H1 (cell line): ENCODE measurements at regions not wholly inside any gene's neighbourhood (a gene's known extent, or its start where the extent isn't known, plus 50 kb on each side); places are given as distances from the start of the nearest gene placed in this dataset.

Source experiments
- CTCF ChIA-PET: fragments of 300-600 bp; sonication (Branson Sonifier 250); formaldehyde crosslinking; loops from one replicate; lab custom pipeline; 2021; ENCODE audit not compliant: partially characterized antibody; lab: Charles Lee
- POLR2A ChIA-PET: fragments of 300-600 bp; sonication (Branson Sonifier 250); formaldehyde crosslinking; loops from one replicate; lab custom pipeline; 2021; ENCODE audit warnings: inconsistent platforms; ENCODE audit not compliant: partially characterized antibody; lab: Charles Lee
- DNase-seq, 2 experiments: peaks; one replicate each; pipeline versions ENCODE4 v3.0.0 to v3.0.0-alpha.2; 2010 to 2022; ENCODE audit warnings: low spot score in 2 of 2, low read depth in 1 of 2, mixed read lengths in 1 of 2
- FAIRE-seq: peaks from 2 replicates; lab custom pipeline; 2011; peaks lifted over from hg19 to GRCh38; lab: Jason Lieb, UNC
- H2AFZ ChIP-seq: 2 replicates; pipeline ENCODE4 v1.8.1; 2012; ENCODE audit warnings: low read length, inconsistent platforms
- H2AK5ac ChIP-seq: 2 replicates; pipeline ENCODE4 v1.6.1; 2013; ENCODE audit warnings: low read depth, low read length
- H2BK120ac ChIP-seq: replicated peaks from 2 replicates; pipeline ENCODE3; 2013; ENCODE audit warnings: low read depth, low read length, inconsistent platforms
- H2BK12ac ChIP-seq: 2 replicates; pipeline ENCODE4 v1.6.1; 2013; ENCODE audit warnings: low read depth, low read length
- H2BK15ac ChIP-seq: 2 replicates; pipeline ENCODE4 v1.6.1; 2013; ENCODE audit warnings: low read length
- H2BK20ac ChIP-seq: 2 replicates; pipeline ENCODE4 v1.6.1; 2013; ENCODE audit warnings: low read length
- H2BK5ac ChIP-seq: 2 replicates; pipeline ENCODE4 v1.6.1; 2013; ENCODE audit warnings: low read depth, low read length
- H3K14ac ChIP-seq: 2 replicates; pipeline ENCODE4 v1.6.1; 2013; ENCODE audit warnings: inconsistent platforms; ENCODE audit not compliant: insufficient read length
- H3K18ac ChIP-seq: 2 replicates; pipeline ENCODE4 v1.6.1; 2013; ENCODE audit warnings: low read length; ENCODE audit errors: extremely low read depth
- H3K23ac ChIP-seq: 2 replicates; pipeline ENCODE4 v1.6.1; 2013; ENCODE audit warnings: inconsistent platforms; ENCODE audit not compliant: insufficient read length
- H3K23me2 ChIP-seq: 2 replicates; pipeline ENCODE4 v1.6.1; 2013; ENCODE audit warnings: low read depth, low read length
- H3K27ac ChIP-seq: 2 replicates; pipeline ENCODE4 v1.6.1; 2011; ENCODE audit warnings: low read depth, low read length, inconsistent platforms
- H3K27me3 ChIP-seq, 4 experiments: replicated peaks in 1 of 4; 1 replicate in 1 of 4; 2 replicates in 3 of 4; pipeline versions ENCODE4 v1.6.1 to v1.8.1; 2011 to 2013; ENCODE audit warnings: low read length in 3 of 4, mild to moderate bottlenecking in 3 of 4, inconsistent platforms in 2 of 4, mixed read lengths in 2 of 4, moderate library complexity in 1 of 4; ENCODE audit not compliant: control insufficient read depth in 3 of 4, insufficient read depth in 3 of 4; ENCODE audit errors: extremely low read depth in 1 of 4
- H3K36me3 ChIP-seq, 4 experiments: 2 replicates each; pipeline versions ENCODE4 v1.6.1 to v1.8.1; 2011 to 2013; ENCODE audit warnings: mild to moderate bottlenecking in 4 of 4, low read length in 3 of 4, moderate library complexity in 2 of 4, control low read depth in 1 of 4, inconsistent platforms in 1 of 4; ENCODE audit not compliant: insufficient read depth in 4 of 4, control insufficient read depth in 2 of 4
- H3K4ac ChIP-seq: replicated peaks from 2 replicates; pipeline ENCODE3; 2013; ENCODE audit warnings: low read length, low read depth, mixed read lengths, inconsistent platforms; ENCODE audit not compliant: insufficient read length
- H3K4me1 ChIP-seq, 4 experiments: replicated peaks in 1 of 4; 1 replicate in 1 of 4; 2 replicates in 3 of 4; pipeline versions ENCODE4 v1.6.1 to v1.8.1; 2011 to 2013; ENCODE audit warnings: low read length in 3 of 4, inconsistent platforms in 2 of 4, mixed read lengths in 1 of 4; ENCODE audit not compliant: insufficient read depth in 4 of 4, control insufficient read depth in 3 of 4
- H3K4me2 ChIP-seq, 2 experiments: 2 replicates each; pipeline versions ENCODE4 v1.6.1 to v1.8.1; 2011 to 2013; ENCODE audit warnings: low read depth in 2 of 2, low read length in 2 of 2, control low read depth in 1 of 2, inconsistent platforms in 1 of 2, mild to moderate bottlenecking in 1 of 2; ENCODE audit not compliant: insufficient read depth in 1 of 2
- H3K4me3 ChIP-seq, 4 experiments: fragments of 200-600, 300-600 bp in 1 of 4; sonication (generic), shearing (Covaris generic), sonication (Bioruptor Twin) in 1 of 4; 2 replicates each; pipeline versions ENCODE4 v1.5.1 to v1.8.1; 2011 to 2016; ENCODE audit warnings: low read length in 4 of 4, low read depth in 3 of 4, control low read depth in 2 of 4, inconsistent platforms in 2 of 4, mild to moderate bottlenecking in 2 of 4, mixed read lengths in 1 of 4, moderate library complexity in 1 of 4; ENCODE audit not compliant: insufficient read depth in 2 of 4; ENCODE audit errors: extremely low read depth in 1 of 4
- H3K56ac ChIP-seq: replicated peaks from 2 replicates; pipeline ENCODE3; 2013; ENCODE audit warnings: low read depth, mild to moderate bottlenecking, mixed read lengths, low read length, inconsistent platforms; ENCODE audit not compliant: insufficient read length
- H3K79me1 ChIP-seq: 2 replicates; pipeline ENCODE4 v1.6.1; 2013; ENCODE audit warnings: low read depth, low read length, control low read depth
- H3K79me2 ChIP-seq, 2 experiments: 2 replicates each; pipeline versions ENCODE4 v1.6.1 to v1.8.1; 2012 to 2013; ENCODE audit warnings: low read length in 2 of 2, mild to moderate bottlenecking in 2 of 2, inconsistent platforms in 1 of 2; ENCODE audit not compliant: insufficient read depth in 2 of 2, control insufficient read depth in 1 of 2
- H3K9ac ChIP-seq, 4 experiments: replicated peaks in 1 of 4; 1 replicate in 1 of 4; 2 replicates in 3 of 4; pipeline versions ENCODE4 v1.6.1 to v1.8.1; 2011 to 2013; ENCODE audit warnings: low read depth in 3 of 4, low read length in 3 of 4, control low read depth in 2 of 4, mild to moderate bottlenecking in 2 of 4, moderate library complexity in 2 of 4, inconsistent platforms in 1 of 4; ENCODE audit errors: extremely low read depth in 1 of 4
- H3K9me3 ChIP-seq, 2 experiments: 2 replicates each; pipeline versions ENCODE4 v1.6.1 to v1.8.1; 2012 to 2013; ENCODE audit warnings: mild to moderate bottlenecking in 2 of 2, moderate library complexity in 2 of 2, control low read depth in 1 of 2, inconsistent platforms in 1 of 2, low read depth in 1 of 2, low read length in 1 of 2, mixed read lengths in 1 of 2; ENCODE audit not compliant: insufficient read depth in 2 of 2
- H4K20me1 ChIP-seq, 2 experiments: replicated peaks in 1 of 2; 2 replicates each; pipeline versions ENCODE3 to v1.8.1; 2011 to 2013; ENCODE audit warnings: inconsistent platforms in 2 of 2, low read length in 2 of 2, mild to moderate bottlenecking in 1 of 2; ENCODE audit not compliant: insufficient read depth in 2 of 2, control insufficient read depth in 1 of 2
- H4K5ac ChIP-seq: 2 replicates; pipeline ENCODE4 v1.6.1; 2013; ENCODE audit warnings: low read length, low read depth, mixed read lengths, inconsistent platforms; ENCODE audit not compliant: insufficient read length
- H4K8ac ChIP-seq: 2 replicates; pipeline ENCODE4 v1.8.0; 2013; ENCODE audit warnings: mild to moderate bottlenecking, moderate library complexity, low read length, inconsistent platforms; ENCODE audit not compliant: insufficient read depth; ENCODE audit errors: extremely low read depth
- H4K91ac ChIP-seq: replicated peaks from 2 replicates; pipeline ENCODE3; 2013; ENCODE audit warnings: low read length, mixed read lengths, inconsistent platforms; ENCODE audit not compliant: insufficient read length
- ATF3 ChIP-seq: IDR thresholded peaks from 2 replicates; pipeline ENCODE4 v1.6.1; 2011; ENCODE audit warnings: low read depth, mild to moderate bottlenecking, low read length; ENCODE audit not compliant: insufficient read depth
- BCL11A ChIP-seq, 2 experiments: IDR thresholded peaks; one replicate each; pipeline ENCODE4 v1.6.1; 2011; ENCODE audit warnings: low read depth in 2 of 2, low read length in 2 of 2, mild to moderate bottlenecking in 2 of 2
- CTBP2 ChIP-seq: IDR thresholded peaks from 2 replicates; pipeline ENCODE4 v1.7.0; 2011; ENCODE audit warnings: borderline replicate concordance, mild to moderate bottlenecking, moderate library complexity, mixed read lengths, low read length; ENCODE audit not compliant: insufficient read depth, insufficient read length
- EZH2 ChIP-seq: fragments of 200-600 bp; sonication (generic); IDR thresholded peaks from 2 replicates; pipeline ENCODE4 v1.7.1; 2012; ENCODE audit warnings: low read depth, mild to moderate bottlenecking, moderate library complexity, low read length, inconsistent platforms; ENCODE audit not compliant: severe bottlenecking
- JUND ChIP-seq: IDR thresholded peaks from 2 replicates; pipeline ENCODE4 v1.6.1; 2011; ENCODE audit warnings: mild to moderate bottlenecking, improper control_type of control experiment, low read length
- SAP30 ChIP-seq: fragments of 300-600 bp; sonication (generic); IDR thresholded peaks from 2 replicates; pipeline ENCODE4 v1.7.1; 2012; ENCODE audit warnings: low read length, moderate library complexity, mild to moderate bottlenecking, inconsistent platforms; ENCODE audit not compliant: insufficient read depth, insufficient replicate concordance
- SIN3A ChIP-seq, 2 experiments: IDR thresholded peaks in 1 of 2; conservative IDR thresholded peaks in 1 of 2; 2 replicates each; pipeline ENCODE4 v1.6.1; 2011 to 2012; ENCODE audit warnings: low read length in 2 of 2, improper control_type of control experiment in 1 of 2, low read depth in 1 of 2, mild to moderate bottlenecking in 1 of 2
- SIX5 ChIP-seq: IDR thresholded peaks from 2 replicates; pipeline ENCODE4 v1.6.1; 2011; ENCODE audit warnings: mild to moderate bottlenecking, low read depth, low read length
- TAF7 ChIP-seq: optimal IDR thresholded peaks from 2 replicates; pipeline ENCODE3; 2011; ENCODE audit warnings: low read depth, mild to moderate bottlenecking, inconsistent platforms, low read length, moderate library complexity, borderline replicate concordance
- USF2 ChIP-seq: IDR thresholded peaks from 2 replicates; pipeline ENCODE4 v1.6.1; 2011; ENCODE audit warnings: low read length, improper control_type of control experiment
- WGBS, 2 experiments: shearing (Covaris generic) in 1 of 2; methylation state at CpG; one replicate each; pipeline versions ENCODE4 v1.1.6 to v1.1.7; 2013 to 2015; ENCODE audit warnings: low lambda C conversion rate in 2 of 2, mixed read lengths in 2 of 2, inconsistent platforms in 1 of 2, low coverage in 1 of 2, missing lambda C conversion rate in 1 of 2; ENCODE audit not compliant: insufficient replicate concordance in 2 of 2, insufficient coverage in 1 of 2, insufficient read length in 1 of 2; ENCODE audit errors: extremely low coverage in 1 of 2, missing lambda C conversion rate in 1 of 2; 5-methylcytosine and 5-hydroxymethylcytosine counted together
- TF ChIP-seq, protein P1 (sequence below): IDR thresholded peaks from 2 replicates; pipeline ENCODE4 v1.6.1; 2012; ENCODE audit warnings: inconsistent platforms

GRCh38 chr1:4394366-4394765 is 260.0 kb upstream of the AJAP1 start:
- Histone ChIP-seq H4K91ac (no peak overlapping the region), H3K4me3 (no peak overlapping the region), H2AK5ac (no peak overlapping the region), H3K79me2 (no peaks in the 10 kb centered on the region), H2BK20ac (no peak overlapping the region), H4K5ac (no peak overlapping the region), H3K56ac (no peak overlapping the region), H4K20me1 (no peaks in the 10 kb centered on the region), H3K36me3 (no peaks in the 10 kb centered on the region), H4K8ac (no peak overlapping the region), H3K23me2 (peaks cover 2% of the 10 kb centered on the region; the same call in 1 of the 2 replicates), H3K9ac (no peak overlapping the region), H3K4me2 (no peak overlapping the region), H3K27ac (no peak overlapping the region), H2BK120ac (no peak overlapping the region), H2BK5ac (no peak overlapping the region), H3K27me3 (no peaks in the 10 kb centered on the region), H2AFZ (no peak overlapping the region), H3K18ac (no peak overlapping the region), H3K9me3 (peaks cover 36 to 59% of the 10 kb centered on the region in 2 experiments), H2BK12ac (no peak overlapping the region), H3K4ac (no peak overlapping the region), H3K23ac (no peak overlapping the region), H3K14ac (no peak overlapping the region), H3K79me1 (no peaks in the 10 kb centered on the region), H3K4me1 (no peaks in the 10 kb centered on the region), H2BK15ac (no peak overlapping the region)
- CTCF ChIA-PET, result no interaction called here
- POLR2A ChIA-PET, result no interaction called here
- 90% methylated on average over 8 of the region's 8 CpGs; no CpG with 5 or more reads in 1 of the 2 experiments for WGBS, 2 experiments
- FAIRE-seq, result no peak
- DNase-seq, result no peak
- no peak for TF ChIP-seq SAP30
- no peak for TF ChIP-seq TAF7
- TF ChIP-seq, protein P1, sequence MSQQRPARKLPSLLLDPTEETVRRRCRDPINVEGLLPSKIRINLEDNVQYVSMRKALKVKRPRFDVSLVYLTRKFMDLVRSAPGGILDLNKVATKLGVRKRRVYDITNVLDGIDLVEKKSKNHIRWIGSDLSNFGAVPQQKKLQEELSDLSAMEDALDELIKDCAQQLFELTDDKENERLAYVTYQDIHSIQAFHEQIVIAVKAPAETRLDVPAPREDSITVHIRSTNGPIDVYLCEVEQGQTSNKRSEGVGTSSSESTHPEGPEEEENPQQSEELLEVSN, result no peak
- TF ChIP-seq ATF3, result no peak
- no peak for TF ChIP-seq BCL11A (IDR thresholded peaks at IDR 0.05; ENCODE audit: low read depth in 2 of 2, low read length in 2 of 2)
- TF ChIP-seq JUND, result no peak
- no peak for TF ChIP-seq SIN3A (conservative IDR thresholded peaks at IDR 0.05 in 1 of 2, IDR thresholded peaks at IDR 0.05 in 1 of 2; ENCODE audit: low read depth in 1 of 2, low read length in 2 of 2)
- TF ChIP-seq CTBP2, result no peak
- TF ChIP-seq SIX5, result no peak
- no peak for TF ChIP-seq EZH2
- no peak for TF ChIP-seq USF2
